Neural progenitor cell (in vitro differentiated cells): ENCODE measurements at regions not wholly inside any gene's neighbourhood (a gene's known extent, or its start where the extent isn't known, plus 50 kb on each side); places are given as distances from the start of the nearest gene placed in this dataset.

ENCODE experiments used
- DNase-seq: peaks from one replicate; pipeline ENCODE4 v3.0.0-alpha.2; 2016; ENCODE audit warnings: low spot score
- H2AFZ ChIP-seq: fragments of 200-600 bp; sonication (generic); replicated peaks from 2 replicates; pipeline ENCODE4 v1.6.1; 2016; ENCODE audit warnings: antibody characterized with exemption
- H3F3A ChIP-seq: fragments of 200-600 bp; sonication (generic); 2 replicates; pipeline ENCODE4 v1.6.1; 2016; ENCODE audit warnings: antibody characterized with exemption, low read depth
- H3K27ac ChIP-seq: fragments of 200-600 bp; sonication (generic); 2 replicates; pipeline ENCODE4 v1.5.1; 2016; ENCODE audit warnings: mild to moderate bottlenecking
- H3K27me3 ChIP-seq: fragments of 200-600 bp; sonication (generic); 2 replicates; pipeline ENCODE4 v1.6.1; 2016; ENCODE audit warnings: mild to moderate bottlenecking, moderate library complexity
- H3K36me3 ChIP-seq: fragments of 200-600 bp; sonication (generic); 2 replicates; pipeline ENCODE4 v1.5.1; 2016
- H3K4me1 ChIP-seq: fragments of 200-600 bp; sonication (generic); 2 replicates; pipeline ENCODE4 v1.6.1; 2016; ENCODE audit warnings: mixed run types
- H3K4me2 ChIP-seq: fragments of 200-600 bp; sonication (generic); 2 replicates; pipeline ENCODE4 v1.6.1; 2016
- H3K4me3 ChIP-seq: fragments of 200-600 bp; sonication (generic); 2 replicates; pipeline ENCODE4 v1.5.1; 2016
- H3K79me2 ChIP-seq: fragments of 200-600 bp; sonication (generic); 2 replicates; pipeline ENCODE4 v1.6.1; 2016; ENCODE audit warnings: low read depth
- H3K9ac ChIP-seq: fragments of 200-600 bp; sonication (generic); 2 replicates; pipeline ENCODE4 v1.6.1; 2016
- H3K9me3 ChIP-seq: fragments of 200-600 bp; sonication (generic); 2 replicates; pipeline ENCODE4 v1.5.1; 2016; ENCODE audit warnings: low read depth
- H4K20me1 ChIP-seq: fragments of 200-600 bp; sonication (generic); 2 replicates; pipeline ENCODE4 v1.6.1; 2016; ENCODE audit warnings: low read depth
- H3K27ac Mint-ChIP-seq: 3 replicates; pipeline ENCODE4 v1.8.0; 2021; ENCODE audit warnings: mixed read lengths
- H3K27me3 Mint-ChIP-seq: 2 replicates; pipeline ENCODE4 v1.8.0; 2022; ENCODE audit warnings: low read depth, mild to moderate bottlenecking, inconsistent platforms, moderate library complexity, mixed read lengths; ENCODE audit not compliant: insufficient read depth
- H3K36me3 Mint-ChIP-seq: 3 replicates; pipeline ENCODE4 v1.8.0; 2021; ENCODE audit warnings: mixed read lengths
- H3K4me1 Mint-ChIP-seq: 3 replicates; pipeline ENCODE4 v1.8.0; 2021; ENCODE audit warnings: mixed read lengths
- H3K4me3 Mint-ChIP-seq: 3 replicates; pipeline ENCODE4 v1.8.0; 2021; ENCODE audit warnings: mild to moderate bottlenecking, moderate library complexity, mixed read lengths
- H3K9me3 Mint-ChIP-seq: 3 replicates; pipeline ENCODE4 v1.8.0; 2020; ENCODE audit warnings: mixed read lengths
- CTCF ChIP-seq: fragments of 200-600 bp; sonication (generic); IDR thresholded peaks from 2 replicates; pipeline ENCODE4 v1.5.1; 2017; ENCODE audit warnings: antibody characterized with exemption, mild to moderate bottlenecking
- EZH2 ChIP-seq: fragments of 200-600 bp; sonication (generic); IDR thresholded peaks from 2 replicates; pipeline ENCODE4 v1.6.1; 2017; ENCODE audit warnings: antibody characterized with exemption, mild to moderate bottlenecking, moderate library complexity
- EZH2phosphoT487 ChIP-seq: fragments of 200-600 bp; sonication (generic); IDR thresholded peaks from 2 replicates; pipeline ENCODE4 v1.6.1; 2017; ENCODE audit warnings: antibody characterized with exemption

GRCh38 chr3:3308809-3309208, 129.3 kb upstream of the CRBN start:
- Histone ChIP-seq H3K27me3 (no peaks in the 10 kb centered on the region), H3F3A (no peaks in the 10 kb centered on the region), H3K4me1 (peaks cover 18% of the 10 kb centered on the region), H3K9ac (no peak overlapping the region), H3K4me3 (no peak overlapping the region), H3K36me3 (no peaks in the 10 kb centered on the region), H3K79me2 (no peaks in the 10 kb centered on the region), H3K4me2 (no peak overlapping the region), H3K9me3 (no peaks in the 10 kb centered on the region), H4K20me1 (no peaks in the 10 kb centered on the region), H2AFZ (no peak overlapping the region), H3K27ac (no peak overlapping the region)
- no peak for DNase-seq
- H3K27ac Mint-ChIP-seq = no peak overlapping the region
- TF ChIP-seq EZH2phosphoT487 (no peak), EZH2 (no peak), CTCF (no peak)
- no peaks in the 10 kb centered on the region for H3K36me3 Mint-ChIP-seq
- H3K27me3 Mint-ChIP-seq = no peaks in the 10 kb centered on the region
- H3K4me3 Mint-ChIP-seq = no peak overlapping the region
- peaks cover 2% of the 10 kb centered on the region for H3K4me1 Mint-ChIP-seq
- no peaks in the 10 kb centered on the region for H3K9me3 Mint-ChIP-seq

GRCh38 chr3:3307491-3307890, 128.0 kb upstream of the CRBN start:
- H3K36me3 ChIP-seq = no peaks in the 10 kb centered on the region
- H3K27ac ChIP-seq = no peak overlapping the region
- H3F3A ChIP-seq = no peaks in the 10 kb centered on the region
- Mint-ChIP-seq H3K9me3 (no peaks in the 10 kb centered on the region), H3K4me3 (no peak overlapping the region), H3K27me3 (no peaks in the 10 kb centered on the region), H3K4me1 (peaks cover 2% of the 10 kb centered on the region), H3K36me3 (no peaks in the 10 kb centered on the region), H3K27ac (no peak overlapping the region)
- H3K4me2 ChIP-seq = no peak overlapping the region
- no peaks in the 10 kb centered on the region for H3K9me3 ChIP-seq
- peaks cover 12% of the 10 kb centered on the region for H3K4me1 ChIP-seq
- no peaks in the 10 kb centered on the region for H3K27me3 ChIP-seq
- no peak for DNase-seq
- TF ChIP-seq EZH2 (no peak), EZH2phosphoT487 (no peak), CTCF (no peak)
- no peak overlapping the region for H3K4me3 ChIP-seq
- H4K20me1 ChIP-seq = no peaks in the 10 kb centered on the region
- H2AFZ ChIP-seq = no peak overlapping the region
- no peak overlapping the region for H3K9ac ChIP-seq
- H3K79me2 ChIP-seq = no peaks in the 10 kb centered on the region

GRCh38 chr3:3305841-3306240, 126.3 kb upstream of the CRBN start:
- Mint-ChIP-seq H3K4me3 (no peak overlapping the region), H3K36me3 (no peaks in the 10 kb centered on the region), H3K27ac (no peak overlapping the region), H3K4me1 (peaks cover 7% of the 10 kb centered on the region), H3K9me3 (no peaks in the 10 kb centered on the region), H3K27me3 (no peaks in the 10 kb centered on the region)
- no peaks in the 10 kb centered on the region for H3K9me3 ChIP-seq
- H3K79me2 ChIP-seq = no peaks in the 10 kb centered on the region
- H3K4me3 ChIP-seq = no peak overlapping the region
- no peak overlapping the region for H2AFZ ChIP-seq
- H3K36me3 ChIP-seq = no peaks in the 10 kb centered on the region
- H3F3A ChIP-seq = no peaks in the 10 kb centered on the region
- no peak overlapping the region for H3K27ac ChIP-seq
- no peak for TF ChIP-seq CTCF
- TF ChIP-seq EZH2phosphoT487 = no peak
- TF ChIP-seq EZH2 = no peak
- peaks cover 12% of the 10 kb centered on the region for H3K4me1 ChIP-seq
- no peaks in the 10 kb centered on the region for H3K27me3 ChIP-seq
- H3K9ac ChIP-seq = no peak overlapping the region
- H3K4me2 ChIP-seq = no peak overlapping the region
- DNase-seq = no peak
- no peaks in the 10 kb centered on the region for H4K20me1 ChIP-seq

GRCh38 chr3:3305084-3305483, 125.6 kb upstream of the CRBN start:
- Histone ChIP-seq H3K79me2 (no peaks in the 10 kb centered on the region), H3K27ac (no peak overlapping the region), H3K9ac (no peak overlapping the region), H3K4me3 (no peak overlapping the region), H3K27me3 (no peaks in the 10 kb centered on the region), H3K4me1 (peaks cover 9% of the 10 kb centered on the region), H4K20me1 (no peaks in the 10 kb centered on the region), H3K9me3 (no peaks in the 10 kb centered on the region), H2AFZ (no peak overlapping the region), H3K4me2 (no peak overlapping the region), H3K36me3 (no peaks in the 10 kb centered on the region), H3F3A (no peaks in the 10 kb centered on the region)
- no peak for DNase-seq
- no peak overlapping the region for H3K27ac Mint-ChIP-seq
- H3K9me3 Mint-ChIP-seq = no peaks in the 10 kb centered on the region
- no peaks in the 10 kb centered on the region for H3K27me3 Mint-ChIP-seq
- H3K36me3 Mint-ChIP-seq = no peaks in the 10 kb centered on the region
- H3K4me1 Mint-ChIP-seq = peaks cover 9% of the 10 kb centered on the region
- TF ChIP-seq CTCF (no peak), EZH2 (no peak), EZH2phosphoT487 (no peak)
- H3K4me3 Mint-ChIP-seq = no peak overlapping the region
